ENCODE measurements at regions not wholly inside any gene's neighbourhood (a gene's known extent, or its start where the extent isn't known, plus 50 kb on each side); places are given as distances from the start of the nearest gene placed in this dataset.

GRCh38 chr5:39946356-39947045, 521.7 kb upstream of the DAB2 start:
- H3K27me3 ChIP-seq (ENCODE audit: control insufficient read depth, insufficient read depth, low read length): no peaks in the 10 kb centered on the region
- no peak for TF ChIP-seq CTCF (IDR thresholded peaks at IDR 0.05; ENCODE audit: low read depth, low read length)
- CTCF ChIA-PET: interaction anchor here (0.6 kb wide), 1 partner anchor 368 kb away, joined by 6 read pairs; no protein-coding TSS in a partner anchor
- no peak overlapping the region for H3K27ac ChIP-seq (ENCODE audit: low read depth, low read length)
- H3K9me3 ChIP-seq (ENCODE audit: control insufficient read depth, insufficient read depth, low read length): no peaks in the 10 kb centered on the region
- POLR2A ChIA-PET: no interaction called here
- H3K4me3 ChIP-seq (ENCODE audit: low read depth, low read length): no peak overlapping the region
- no peak for DNase-seq (ENCODE audit: low read depth, low spot score)

- ChIA-PET POLR2A (no interaction called here), CTCF (no interaction called here)
- no peak for DNase-seq (ENCODE audit: low read depth, low spot score)
Measured at GRCh38 chr5:39945870-39946269, 521.1 kb upstream of the DAB2 start.

GRCh38 chr5:39943811-39944210, 519.0 kb upstream of the DAB2 start:
- TF ChIP-seq CTCF (IDR thresholded peaks at IDR 0.05; ENCODE audit: low read depth, low read length): no peak
- CTCF ChIA-PET: no interaction called here
- no peak overlapping the region for H3K4me3 ChIP-seq (ENCODE audit: low read depth, low read length)

More at GRCh38 chr5:39945870-39946269, 521.1 kb upstream of the DAB2 start:
- Histone ChIP-seq H3K27me3 (ENCODE audit: control insufficient read depth, insufficient read depth, low read length) (no peaks in the 10 kb centered on the region), H3K9me3 (ENCODE audit: control insufficient read depth, insufficient read depth, low read length) (no peaks in the 10 kb centered on the region), H3K4me3 (ENCODE audit: low read depth, low read length) (no peak overlapping the region), H3K27ac (ENCODE audit: low read depth, low read length) (no peak overlapping the region)
- TF ChIP-seq CTCF (IDR thresholded peaks at IDR 0.05; ENCODE audit: low read depth, low read length): no peak

GRCh38 chr5:39942606-39943005, 517.8 kb upstream of the DAB2 start:
- no peaks in the 10 kb centered on the region for H3K27me3 ChIP-seq (ENCODE audit: control insufficient read depth, insufficient read depth, low read length)
- POLR2A ChIA-PET: no interaction called here
- H3K4me3 ChIP-seq (ENCODE audit: low read depth, low read length): no peak overlapping the region
- H3K9me3 ChIP-seq (ENCODE audit: control insufficient read depth, insufficient read depth, low read length): no peaks in the 10 kb centered on the region
- DNase-seq (ENCODE audit: low read depth, low spot score): no peak
- TF ChIP-seq CTCF (IDR thresholded peaks at IDR 0.05; ENCODE audit: low read depth, low read length): no peak
- H3K27ac ChIP-seq (ENCODE audit: low read depth, low read length): no peak overlapping the region
- CTCF ChIA-PET: no interaction called here

More at GRCh38 chr5:39943811-39944210, 519.0 kb upstream of the DAB2 start:
- Histone ChIP-seq H3K27ac (ENCODE audit: low read depth, low read length) (no peak overlapping the region), H3K27me3 (ENCODE audit: control insufficient read depth, insufficient read depth, low read length) (no peaks in the 10 kb centered on the region), H3K9me3 (ENCODE audit: control insufficient read depth, insufficient read depth, low read length) (no peaks in the 10 kb centered on the region)
- POLR2A ChIA-PET: no interaction called here
- DNase-seq (ENCODE audit: low read depth, low spot score): no peak

- TF ChIP-seq CTCF (IDR thresholded peaks at IDR 0.05; ENCODE audit: low read depth, low read length): no peak
Measured at GRCh38 chr5:39941416-39941815, 516.6 kb upstream of the DAB2 start.

More at GRCh38 chr5:39941416-39941815, 516.6 kb upstream of the DAB2 start:
- ChIA-PET CTCF (interaction anchor here (1.0 kb wide), 1 partner anchor 8 kb away, joined by 5 read pairs; no protein-coding TSS in a partner anchor), POLR2A (no interaction called here)
- Histone ChIP-seq H3K4me3 (ENCODE audit: low read depth, low read length) (no peak overlapping the region), H3K27ac (ENCODE audit: low read depth, low read length) (no peak overlapping the region), H3K27me3 (ENCODE audit: control insufficient read depth, insufficient read depth, low read length) (no peaks in the 10 kb centered on the region), H3K9me3 (ENCODE audit: control insufficient read depth, insufficient read depth, low read length) (no peaks in the 10 kb centered on the region)
- no peak for DNase-seq (ENCODE audit: low read depth, low spot score)

All from AG04450 (cell line).